Renal cortical epithelial cell (primary cell): ENCODE measurements at regions not wholly inside any gene's neighbourhood (a gene's known extent, or its start where the extent isn't known, plus 50 kb on each side); places are given as distances from the start of the nearest gene placed in this dataset.

ENCODE experiments used
- DNase-seq: peaks from one replicate; pipeline ENCODE4 v3.0.0-alpha.2; 2011; ENCODE audit warnings: low read depth

- DNase-seq: no peak
Measured at GRCh38 chr16:76182041-76182635, 95.1 kb upstream of the CNTNAP4 start.

- DNase-seq: no peak
Measured at GRCh38 chr16:76183647-76184046, 93.6 kb upstream of the CNTNAP4 start.

- no peak for DNase-seq
Measured at GRCh38 chr16:76190057-76190456, 87.1 kb upstream of the CNTNAP4 start.

GRCh38 chr16:76190480-76190879, 86.7 kb upstream of the CNTNAP4 start:
- no peak for DNase-seq

GRCh38 chr16:76193906-76194615, 83.1 kb upstream of the CNTNAP4 start:
- DNase-seq: no peak

- peak; percentile 31 for DNase-seq
Measured at GRCh38 chr16:76194616-76195015, 82.6 kb upstream of the CNTNAP4 start.

GRCh38 chr16:76195056-76195455, 82.1 kb upstream of the CNTNAP4 start:
- no peak for DNase-seq

GRCh38 chr16:76195648-76196047, 81.6 kb upstream of the CNTNAP4 start:
- no peak for DNase-seq

GRCh38 chr16:76197900-76198299, 79.3 kb upstream of the CNTNAP4 start:
- DNase-seq: no peak

GRCh38 chr16:76199681-76200220, 77.5 kb upstream of the CNTNAP4 start:
- DNase-seq: no peak

- DNase-seq: no peak
Measured at GRCh38 chr16:76201385-76201784, 75.8 kb upstream of the CNTNAP4 start.

GRCh38 chr16:76204249-76204648, 73.0 kb upstream of the CNTNAP4 start:
- no peak for DNase-seq

GRCh38 chr16:76207270-76207669, 69.9 kb upstream of the CNTNAP4 start:
- no peak for DNase-seq

GRCh38 chr16:76210157-76210556, 67.0 kb upstream of the CNTNAP4 start:
- no peak for DNase-seq

- no peak for DNase-seq
Measured at GRCh38 chr16:76213860-76214259, 63.3 kb upstream of the CNTNAP4 start.

- DNase-seq: no peak
Measured at GRCh38 chr16:76214856-76215255, 62.3 kb upstream of the CNTNAP4 start.

- no peak for DNase-seq
Measured at GRCh38 chr16:76222087-76222486, 55.1 kb upstream of the CNTNAP4 start.

- no peak for DNase-seq
Measured at GRCh38 chr16:76222853-76223252, 54.3 kb upstream of the CNTNAP4 start.

- no peak for DNase-seq
Measured at GRCh38 chr16:76226011-76226410, 51.2 kb upstream of the CNTNAP4 start.

- DNase-seq: no peak
Measured at GRCh38 chr16:76226481-76226880, 50.7 kb upstream of the CNTNAP4 start.
